Pulmonary artery endothelial cell (primary cell): ENCODE measurements at regions not wholly inside any gene's neighbourhood (a gene's known extent, or its start where the extent isn't known, plus 50 kb on each side); places are given as distances from the start of the nearest gene placed in this dataset.

ENCODE experiments used
- DNase-seq: peaks from one replicate; pipeline ENCODE4 v3.0.0-alpha.2; 2011; ENCODE audit warnings: low read depth, low spot score

DNA sequence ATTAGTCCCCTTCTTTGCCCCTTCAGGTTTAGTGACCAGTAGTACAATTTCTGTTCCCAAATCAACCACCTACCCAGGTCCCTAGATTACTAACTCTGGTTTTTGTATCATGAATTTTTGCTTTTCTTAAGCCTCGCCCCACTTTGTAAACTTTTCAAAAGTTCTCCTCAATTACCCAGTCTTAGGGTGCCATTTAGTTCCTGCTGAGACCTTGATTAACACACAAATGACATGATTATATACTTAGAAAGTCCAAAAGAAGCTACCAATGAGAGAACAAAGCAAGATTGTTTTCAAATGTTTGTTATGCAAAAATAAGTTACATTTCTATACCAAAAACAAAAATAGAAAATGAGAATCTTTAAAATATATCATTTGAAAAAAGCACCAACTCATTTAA is 594.4 kb downstream of the SQOR start:
- DNase-seq: no peak

GRCh38 chr15:46231786-46232185 is 597.0 kb downstream of the SQOR start:
- DNase-seq: no peak

GRCh38 chr15:46232471-46232870 is 597.6 kb downstream of the SQOR start:
- DNase-seq: no peak

- no peak for DNase-seq
Measured at GRCh38 chr15:46242935-46243334, 608.1 kb downstream of the SQOR start.

GRCh38 chr15:46251903-46252302 is 617.1 kb downstream of the SQOR start:
- no peak for DNase-seq

DNA sequence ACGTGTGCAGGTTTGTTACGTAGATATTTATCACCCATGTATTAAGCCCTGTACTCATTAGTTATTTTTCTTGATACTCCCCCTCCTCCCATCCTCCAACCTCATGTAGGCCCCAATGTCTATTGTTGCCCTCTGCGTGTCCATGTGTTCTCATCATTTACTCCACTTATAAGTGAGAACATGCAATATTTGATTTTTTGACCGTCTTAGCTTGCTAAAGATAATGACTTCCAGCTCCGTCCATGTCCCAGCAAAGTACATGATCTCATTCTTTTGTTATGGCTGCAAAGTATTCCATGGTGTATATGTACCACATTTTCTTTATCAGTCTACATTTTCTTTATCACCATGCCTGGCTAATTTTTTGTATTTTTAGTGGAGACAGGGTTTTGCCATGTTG is 623.2 kb downstream of the SQOR start:
- no peak for DNase-seq

DNA sequence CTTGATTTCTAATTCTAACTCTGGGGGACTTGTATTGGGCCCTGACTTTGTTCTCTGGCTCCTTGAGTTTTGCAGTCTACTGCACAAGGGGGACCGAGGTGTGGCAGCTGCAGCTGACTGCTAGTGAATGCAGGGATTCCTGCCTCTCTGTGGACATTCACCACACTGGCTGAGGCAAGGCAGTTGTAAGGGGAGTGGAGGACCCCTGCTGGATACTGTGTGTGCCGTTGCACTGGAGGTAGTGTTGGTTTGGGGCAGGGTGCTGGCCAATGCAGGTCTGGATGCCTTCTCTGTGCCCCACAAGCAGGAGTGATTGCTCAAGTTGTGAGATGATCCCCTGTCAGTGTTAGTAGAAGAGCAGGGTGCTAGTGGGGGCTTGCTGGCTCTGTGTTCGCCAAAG is 626.1 kb downstream of the SQOR start:
- DNase-seq: no peak

DNA sequence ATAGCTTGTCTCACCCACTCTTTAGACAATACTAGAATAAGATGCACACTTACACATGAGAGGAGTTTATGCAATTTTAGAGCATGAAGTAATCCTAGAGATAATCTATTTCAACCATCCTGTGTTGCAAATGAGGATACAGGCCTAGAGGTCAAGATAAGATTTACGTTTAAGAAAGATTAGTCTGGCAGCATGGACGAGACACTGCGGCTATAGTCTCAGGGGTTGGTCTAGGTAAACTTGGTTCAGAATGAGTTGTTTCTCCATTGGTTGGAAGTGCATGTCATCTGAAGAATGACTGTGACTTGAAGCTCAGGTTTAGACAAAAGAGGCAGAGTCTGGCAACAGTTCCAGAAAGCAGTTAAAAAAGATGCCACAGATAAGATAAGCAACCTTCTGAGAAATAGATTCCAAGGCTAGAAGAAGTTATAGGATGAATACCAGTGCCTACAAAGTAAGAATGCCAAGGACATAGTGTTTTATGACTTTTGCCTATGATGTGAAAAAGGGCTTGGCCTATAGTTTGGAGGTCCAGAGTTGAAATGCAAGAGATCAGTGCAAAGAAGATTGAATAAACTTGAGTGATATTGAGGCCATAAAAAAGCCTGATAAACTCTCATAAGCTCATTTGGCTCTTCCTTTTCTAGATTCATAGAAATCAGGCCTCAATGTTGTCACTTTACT is 631.0 kb downstream of the SQOR start:
- DNase-seq: no peak

DNA sequence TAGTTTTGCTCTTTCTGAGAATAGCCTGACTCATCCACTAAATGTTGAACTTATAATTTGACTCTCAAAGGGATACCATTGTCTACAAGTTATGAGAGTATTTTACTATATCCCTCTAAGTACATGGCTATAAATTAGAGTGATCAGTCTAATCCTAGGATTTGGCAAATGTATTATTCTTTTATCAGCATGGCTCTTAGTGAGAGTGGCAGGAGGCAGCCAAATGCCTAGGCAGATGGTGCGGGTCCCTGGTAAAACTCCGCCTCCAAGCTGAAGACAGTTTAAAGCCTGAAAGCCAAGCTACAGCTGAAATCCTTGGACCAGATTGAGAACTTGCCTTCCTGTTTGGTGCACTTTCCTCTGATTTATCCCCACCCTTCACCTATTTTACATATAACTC is 631.8 kb downstream of the SQOR start:
- no peak for DNase-seq

DNA sequence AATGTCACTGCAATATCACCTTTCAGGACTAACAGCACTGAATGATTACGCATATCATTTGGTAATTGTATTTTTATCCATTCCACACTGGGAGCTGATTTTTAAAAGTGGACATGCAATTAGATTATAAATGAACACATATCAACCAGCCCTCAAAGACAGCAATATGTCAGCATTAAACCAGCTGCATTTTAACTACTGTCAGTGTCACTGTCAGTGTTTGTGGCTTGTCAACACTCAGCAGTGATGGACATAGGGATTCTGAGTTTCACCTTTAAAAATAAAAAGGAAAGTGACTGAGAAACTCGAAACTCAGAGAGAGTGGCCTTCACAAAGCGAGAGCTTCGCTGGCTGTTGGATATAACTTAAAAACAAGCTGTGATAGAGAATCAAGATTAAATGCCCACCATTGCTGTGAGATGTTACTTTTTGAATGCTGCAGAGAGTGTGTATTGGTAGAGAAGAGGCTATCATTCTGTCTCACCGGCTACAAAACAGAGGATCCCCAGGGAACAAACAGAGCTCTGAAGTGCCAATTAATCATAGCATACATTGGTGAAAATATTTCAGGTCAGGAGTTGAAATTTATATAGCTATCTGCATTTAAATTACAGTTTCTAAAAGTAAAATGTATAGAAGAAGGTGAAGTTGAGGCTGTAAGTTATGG is 635.8 kb downstream of the SQOR start:
- DNase-seq: no peak

DNA sequence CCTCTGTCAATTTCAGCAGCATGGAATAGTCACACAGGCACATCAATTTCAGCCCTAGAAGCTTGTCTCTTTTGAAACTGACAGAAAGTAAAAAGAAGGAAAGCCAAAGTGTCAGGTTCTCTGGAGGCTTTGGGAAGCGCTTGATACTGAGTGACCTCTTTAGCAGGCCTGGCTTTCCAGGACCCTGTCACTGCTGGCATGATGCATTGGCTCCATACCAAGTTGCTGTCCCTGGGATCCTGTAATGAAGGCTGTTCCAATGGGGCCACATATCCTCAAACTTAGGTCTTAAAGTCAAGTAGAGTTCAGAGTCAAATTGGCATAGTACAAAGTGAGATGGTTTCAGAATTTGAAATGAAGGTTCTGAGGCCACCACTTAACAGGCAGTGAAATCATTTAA is 640.9 kb downstream of the SQOR start:
- DNase-seq: no peak

GRCh38 chr15:46277451-46277850 is 642.6 kb downstream of the SQOR start:
- DNase-seq: no peak

- DNase-seq: no peak
Measured at GRCh38 chr15:46278062-46278461, 643.2 kb downstream of the SQOR start.

DNA sequence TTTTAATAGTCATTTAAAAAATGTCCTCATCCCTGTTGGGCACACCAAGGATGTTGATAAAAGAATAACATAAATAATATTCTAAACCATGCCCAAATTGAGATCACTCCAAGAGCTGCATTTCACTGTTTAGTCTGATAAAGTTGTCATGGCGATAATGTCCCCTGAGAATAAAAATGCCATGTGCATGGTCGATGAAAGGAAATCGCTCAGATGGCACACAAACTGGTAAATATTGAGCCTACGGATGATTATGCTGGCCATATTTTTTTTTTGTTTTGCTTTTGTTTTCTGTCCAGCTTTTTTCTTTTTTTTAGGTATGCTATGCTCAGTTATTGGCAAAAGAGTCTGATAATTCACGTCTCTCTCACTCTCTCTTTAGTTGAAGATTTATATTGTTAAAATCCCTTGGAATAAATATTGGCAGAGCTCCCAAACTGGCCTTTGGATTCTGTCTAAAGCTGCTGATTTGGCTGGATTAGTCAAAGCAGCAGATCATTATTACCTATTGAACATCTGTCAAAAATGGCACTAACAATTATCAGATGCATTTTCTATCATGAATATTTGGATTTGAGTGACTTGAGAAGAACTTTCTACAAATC is 643.8 kb downstream of the SQOR start:
- DNase-seq: no peak

- no peak for DNase-seq
Measured at GRCh38 chr15:46280762-46281542, 646.1 kb downstream of the SQOR start.

DNA sequence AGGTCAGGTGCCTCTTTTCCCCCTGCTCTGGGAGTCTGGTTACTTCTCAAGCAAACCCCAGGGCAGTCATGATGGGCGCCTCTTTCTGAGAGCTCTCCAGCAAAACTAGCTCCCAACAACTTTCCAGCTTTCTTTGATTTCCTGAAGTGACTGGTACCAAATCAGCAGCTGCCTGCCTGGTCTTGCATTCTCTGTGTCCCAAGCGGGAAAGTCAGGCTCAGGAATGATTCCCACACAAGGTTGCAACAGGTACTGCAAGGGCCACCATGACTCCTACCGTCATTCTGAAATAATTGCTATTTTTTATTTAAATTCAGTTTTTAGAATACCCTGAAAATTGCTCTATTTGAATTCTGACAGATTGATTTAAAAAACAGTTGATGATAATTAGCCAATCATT is 658.7 kb downstream of the SQOR start:
- no peak for DNase-seq

DNA sequence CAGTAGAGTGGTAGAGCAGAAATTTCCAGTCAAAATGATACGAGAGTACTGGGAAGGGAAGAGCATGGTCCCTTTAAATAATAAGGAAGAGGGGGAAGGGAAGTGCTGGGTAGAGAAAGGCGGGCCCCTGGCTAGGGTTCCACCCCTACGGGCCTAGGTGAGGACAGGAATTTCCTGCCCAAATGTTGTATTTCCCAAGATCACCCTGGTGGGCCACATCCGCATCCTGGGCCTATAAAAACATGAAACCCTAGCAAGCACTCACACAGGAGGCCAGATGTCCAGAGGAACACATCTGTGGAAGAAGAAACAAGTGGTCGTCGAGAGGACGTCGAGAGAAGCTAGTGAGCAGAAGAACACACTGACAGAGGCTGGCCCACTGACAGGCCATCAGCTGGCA is 661.2 kb downstream of the SQOR start:
- DNase-seq: no peak

GRCh38 chr15:46296797-46297196 is 662.0 kb downstream of the SQOR start:
- DNase-seq: no peak

- DNase-seq: no peak
Measured at GRCh38 chr15:46297766-46298165, 662.9 kb downstream of the SQOR start.

DNA sequence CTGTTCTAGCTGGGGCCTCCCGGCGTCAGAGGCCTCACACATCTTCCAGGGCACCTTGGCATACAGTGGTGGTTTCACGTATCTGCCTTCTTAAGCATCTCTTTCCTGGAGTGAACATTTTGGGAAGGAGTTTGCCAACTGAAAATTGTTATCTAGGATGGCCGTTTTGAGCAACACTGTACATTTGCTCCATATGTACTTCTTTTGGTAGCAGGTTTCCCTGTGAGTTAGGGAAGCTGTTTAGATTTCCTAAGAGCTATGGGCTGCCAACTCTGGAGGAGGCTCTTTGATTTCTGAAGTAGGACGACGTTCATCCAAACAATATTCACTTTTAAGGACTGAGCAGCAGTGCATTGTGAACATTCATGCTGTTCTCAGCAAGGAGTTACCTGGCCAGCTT is 665.9 kb downstream of the SQOR start:
- DNase-seq: no peak

DNA sequence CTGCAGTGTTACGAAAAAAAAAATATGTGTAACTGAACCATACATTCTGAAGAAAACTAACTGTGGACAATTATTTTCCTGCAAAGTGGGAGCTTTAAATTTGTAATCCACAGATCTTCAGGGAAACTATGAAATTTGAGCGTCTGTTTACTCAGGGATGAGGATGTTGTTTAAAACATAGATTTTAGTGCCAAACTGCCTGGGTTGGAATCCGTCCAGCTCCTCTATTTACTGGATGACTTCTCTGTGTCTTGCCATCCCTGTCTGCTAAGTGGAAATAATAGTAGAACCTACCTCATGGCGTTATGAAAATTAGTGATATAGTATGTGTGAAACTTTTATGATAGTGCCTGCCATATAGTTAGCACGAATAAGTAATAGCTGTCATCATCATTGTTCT is 666.5 kb downstream of the SQOR start:
- no peak for DNase-seq

DNA sequence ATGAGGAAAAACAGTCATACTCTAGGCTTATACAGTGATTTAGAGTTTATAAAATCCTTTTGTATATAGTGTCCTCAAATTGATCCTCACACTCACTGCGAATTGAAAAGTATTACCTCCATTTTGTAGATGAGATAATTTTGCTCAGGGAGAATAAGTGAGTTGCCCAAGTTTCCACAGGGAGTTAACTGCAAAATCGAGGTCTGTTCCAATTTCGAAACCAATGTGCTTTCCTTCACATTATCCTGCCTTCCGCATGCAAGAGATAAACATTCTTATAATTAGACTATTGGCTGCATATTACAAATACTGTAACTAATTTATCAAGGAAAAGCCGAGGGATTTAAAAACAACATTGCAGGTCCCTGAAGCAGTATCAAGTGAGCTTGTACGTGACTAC is 667.0 kb downstream of the SQOR start:
- DNase-seq: no peak
